ENCODE measurements at regions not wholly inside any gene's neighbourhood (a gene's known extent, or its start where the extent isn't known, plus 50 kb on each side); places are given as distances from the start of the nearest gene placed in this dataset.

DNA sequence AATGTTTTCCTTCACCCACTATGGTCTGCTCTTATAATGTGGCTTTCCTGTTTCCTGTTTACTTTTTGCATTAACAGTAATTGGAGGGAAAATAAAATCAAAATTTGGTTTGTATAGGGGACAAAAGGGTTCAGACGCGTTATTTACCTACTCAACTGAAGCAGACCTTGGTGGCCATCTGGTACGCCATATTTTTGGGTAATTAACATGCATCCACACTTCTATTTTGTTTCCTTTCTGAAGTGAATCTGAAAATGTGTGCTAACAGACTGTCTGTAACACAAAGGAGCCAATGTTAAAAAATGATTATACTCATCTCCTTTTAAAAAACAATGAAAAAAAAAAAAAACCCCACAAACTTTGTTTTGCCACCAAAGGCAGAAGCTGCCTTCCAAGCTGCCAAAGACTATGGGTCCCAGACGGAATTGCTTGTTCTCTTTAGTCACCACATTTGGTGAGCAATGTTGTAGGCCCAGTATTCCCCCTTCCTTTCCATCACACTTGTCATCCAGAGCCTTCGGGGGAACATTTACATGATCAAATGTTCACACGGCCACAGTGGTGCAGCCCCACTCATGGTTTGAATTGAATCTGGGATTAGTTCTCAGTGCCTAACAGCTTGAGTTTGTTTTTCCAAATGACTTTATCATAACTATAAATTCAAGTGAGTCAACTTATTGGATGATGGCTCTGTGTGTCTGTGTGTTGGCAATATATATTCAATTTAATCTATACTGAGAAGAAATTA, 323.7 kb upstream of the CD180 start:
- H3K4me3 ChIP-seq = no peak overlapping the region
- H3K36me3 ChIP-seq = no peaks in the 10 kb centered on the region
- DNase-seq = no peak
- H3K27me3 ChIP-seq = no peaks in the 10 kb centered on the region
- no peak overlapping the region for H3K27ac ChIP-seq
- H3K9me3 ChIP-seq = no peaks in the 10 kb centered on the region
- no peaks in the 10 kb centered on the region for H3K4me1 ChIP-seq
- TF ChIP-seq, protein P1, sequence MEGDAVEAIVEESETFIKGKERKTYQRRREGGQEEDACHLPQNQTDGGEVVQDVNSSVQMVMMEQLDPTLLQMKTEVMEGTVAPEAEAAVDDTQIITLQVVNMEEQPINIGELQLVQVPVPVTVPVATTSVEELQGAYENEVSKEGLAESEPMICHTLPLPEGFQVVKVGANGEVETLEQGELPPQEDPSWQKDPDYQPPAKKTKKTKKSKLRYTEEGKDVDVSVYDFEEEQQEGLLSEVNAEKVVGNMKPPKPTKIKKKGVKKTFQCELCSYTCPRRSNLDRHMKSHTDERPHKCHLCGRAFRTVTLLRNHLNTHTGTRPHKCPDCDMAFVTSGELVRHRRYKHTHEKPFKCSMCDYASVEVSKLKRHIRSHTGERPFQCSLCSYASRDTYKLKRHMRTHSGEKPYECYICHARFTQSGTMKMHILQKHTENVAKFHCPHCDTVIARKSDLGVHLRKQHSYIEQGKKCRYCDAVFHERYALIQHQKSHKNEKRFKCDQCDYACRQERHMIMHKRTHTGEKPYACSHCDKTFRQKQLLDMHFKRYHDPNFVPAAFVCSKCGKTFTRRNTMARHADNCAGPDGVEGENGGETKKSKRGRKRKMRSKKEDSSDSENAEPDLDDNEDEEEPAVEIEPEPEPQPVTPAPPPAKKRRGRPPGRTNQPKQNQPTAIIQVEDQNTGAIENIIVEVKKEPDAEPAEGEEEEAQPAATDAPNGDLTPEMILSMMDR (IDR thresholded peaks at IDR 0.05) = no peak
- TF ChIP-seq POLR2A (IDR thresholded peaks at IDR 0.05) = no peak

DNA sequence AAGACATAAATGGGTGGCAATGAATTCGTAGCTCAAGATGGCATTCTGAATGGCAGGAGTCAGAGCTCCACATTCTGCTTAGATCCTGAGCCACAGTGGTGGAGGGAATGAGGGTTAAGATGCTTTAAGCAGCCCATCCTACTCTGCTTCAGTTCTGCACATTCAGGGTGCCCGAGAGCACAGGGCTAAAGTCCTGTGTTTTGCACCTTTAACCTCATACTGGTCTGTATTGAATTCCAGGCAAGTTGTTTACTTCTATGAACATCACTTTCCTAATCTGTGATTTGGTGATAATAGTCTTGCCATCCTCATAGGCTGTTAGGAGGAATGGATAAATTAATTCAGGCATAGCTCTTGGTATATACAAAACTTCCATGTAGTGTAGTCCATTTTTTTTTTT, 321.6 kb upstream of the CD180 start:
- H3K9me3 ChIP-seq = no peaks in the 10 kb centered on the region
- H3K4me1 ChIP-seq = no peaks in the 10 kb centered on the region
- TF ChIP-seq POLR2A (IDR thresholded peaks at IDR 0.05) = no peak
- TF ChIP-seq, protein P1 (IDR thresholded peaks at IDR 0.05) = no peak
- no peaks in the 10 kb centered on the region for H3K27me3 ChIP-seq
- H3K4me3 ChIP-seq = no peak overlapping the region
- no peaks in the 10 kb centered on the region for H3K36me3 ChIP-seq
- H3K27ac ChIP-seq = no peak overlapping the region
- DNase-seq = no peak

DNA sequence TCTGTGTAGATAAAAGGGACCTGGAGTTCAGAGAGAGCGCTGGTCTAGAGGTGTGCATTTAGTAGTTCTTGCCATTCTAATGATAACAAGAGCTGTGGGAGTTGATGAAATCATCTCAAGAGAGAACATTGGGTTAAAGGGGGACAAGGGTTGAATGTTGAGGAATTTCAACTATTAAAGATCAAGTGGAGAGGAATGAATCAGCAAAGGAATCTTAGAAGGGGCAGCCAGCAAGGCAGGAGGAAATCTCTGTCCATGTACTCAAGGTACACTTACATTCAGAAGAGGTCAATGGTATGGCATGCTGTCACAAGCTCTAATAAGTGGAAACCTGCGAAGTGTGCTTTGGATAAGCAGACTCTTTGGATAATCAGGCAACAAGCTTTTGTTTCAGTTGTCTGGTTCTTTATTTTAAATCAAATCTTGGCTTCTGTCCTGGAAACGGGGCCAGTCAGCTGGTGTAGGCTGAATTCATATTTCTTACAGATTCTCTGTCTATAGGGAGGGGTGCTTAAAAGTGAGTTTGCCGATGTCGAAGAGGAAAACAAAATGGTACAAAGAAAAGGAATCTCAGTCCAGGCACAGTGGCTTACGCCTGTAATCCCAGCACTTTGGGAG, 320.5 kb upstream of the CD180 start:
- no peak for DNase-seq
- no peak for TF ChIP-seq POLR2A (IDR thresholded peaks at IDR 0.05)
- TF ChIP-seq, protein P1 (IDR thresholded peaks at IDR 0.05) = no peak
- H3K9me3 ChIP-seq = no peaks in the 10 kb centered on the region
- no peaks in the 10 kb centered on the region for H3K4me1 ChIP-seq
- no peak overlapping the region for H3K4me3 ChIP-seq
- H3K36me3 ChIP-seq = no peaks in the 10 kb centered on the region
- H3K27ac ChIP-seq = no peak overlapping the region
- no peaks in the 10 kb centered on the region for H3K27me3 ChIP-seq

DNA sequence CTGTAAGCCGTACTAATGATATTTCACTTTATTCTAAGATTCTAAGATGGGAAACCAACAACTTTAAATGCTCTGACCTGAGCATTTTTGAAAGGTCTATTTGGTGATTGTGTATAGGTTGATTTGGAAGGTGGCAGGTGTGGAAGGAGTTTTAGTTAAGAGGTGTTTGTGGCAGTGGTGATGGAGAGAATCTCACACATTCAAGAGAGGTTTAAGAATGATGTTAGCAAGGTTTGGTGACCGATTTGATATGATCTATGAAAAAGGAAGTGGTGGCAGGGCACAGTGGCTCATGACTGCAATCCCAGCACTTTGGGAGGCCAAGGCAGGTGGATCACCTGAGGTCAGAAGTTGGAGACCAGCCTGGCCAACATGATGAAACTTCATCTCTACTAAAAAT, 319.2 kb upstream of the CD180 start:
- Histone ChIP-seq H3K4me3 (no peak overlapping the region), H3K27me3 (no peaks in the 10 kb centered on the region), H3K4me1 (no peaks in the 10 kb centered on the region), H3K27ac (no peak overlapping the region), H3K36me3 (no peaks in the 10 kb centered on the region), H3K9me3 (no peaks in the 10 kb centered on the region)
- TF ChIP-seq, protein P1 (IDR thresholded peaks at IDR 0.05) = no peak
- DNase-seq = no peak

DNA sequence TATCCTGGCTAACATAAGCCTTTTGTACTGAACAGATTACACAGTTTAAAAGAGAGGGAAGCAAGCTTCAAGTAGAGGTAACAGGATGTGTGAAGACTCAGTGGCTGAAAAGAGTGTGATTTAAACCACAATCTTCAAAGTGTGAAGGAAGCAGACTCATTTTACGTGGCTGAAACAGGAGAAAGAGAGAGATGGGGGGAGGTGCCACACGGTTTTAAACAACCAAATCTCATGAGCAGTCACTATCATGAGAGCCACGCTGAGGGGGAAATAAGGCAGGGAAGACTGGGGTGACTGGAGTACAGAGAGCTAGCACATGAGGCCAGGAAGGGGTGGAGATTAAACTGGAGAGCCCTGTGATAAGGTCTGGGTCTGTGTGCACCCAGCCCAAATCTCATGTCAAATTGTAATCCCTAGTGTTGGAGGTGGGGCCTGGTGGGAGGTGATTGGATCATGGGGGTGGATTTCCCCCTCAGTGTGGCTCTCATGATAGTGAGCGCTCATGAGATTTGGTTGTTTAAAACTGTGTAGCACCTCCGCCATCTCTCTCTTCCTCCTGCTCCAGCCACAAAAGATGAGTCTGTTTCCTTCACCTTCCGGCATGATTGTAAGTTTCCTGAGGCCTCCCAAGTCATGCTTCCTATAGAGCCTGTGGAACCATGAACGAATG, 318.6 kb upstream of the CD180 start:
- Histone ChIP-seq H3K36me3 (no peaks in the 10 kb centered on the region), H3K4me3 (no peak overlapping the region), H3K27ac (no peak overlapping the region), H3K9me3 (no peaks in the 10 kb centered on the region), H3K27me3 (no peaks in the 10 kb centered on the region), H3K4me1 (no peaks in the 10 kb centered on the region)
- TF ChIP-seq POLR2A (IDR thresholded peaks at IDR 0.05) = no peak
- TF ChIP-seq, protein P1 (IDR thresholded peaks at IDR 0.05) = no peak
- no peak for DNase-seq

All from Peyer's patch (tissue), 4 donors.